MCF 10A (cell line): ENCODE measurements at regions not wholly inside any gene's neighbourhood (a gene's known extent, or its start where the extent isn't known, plus 50 kb on each side); places are given as distances from the start of the nearest gene placed in this dataset.

Experiments used
- BruUV-seq: library from RNA; stranded (reverse); fragments of 400-500 nt; replicated peaks from 2 replicates; lab custom pipeline; 2021; lab: Mats Ljungman, UMichigan
- CTCF ChIA-PET: fragments of 300-600 bp; sonication (Branson Sonifier 250); formaldehyde crosslinking; extraction: SDS; loops from one replicate; lab custom pipeline; 2021; ENCODE audit warnings: antibody characterized with exemption, inconsistent platforms; lab: Yijun Ruan, JAX
- POLR2A ChIA-PET: fragments of 300-600, 350-650 bp; sonication (Branson Sonifier 250); formaldehyde crosslinking; extraction: SDS; loops from one replicate; lab custom pipeline; 2020; ENCODE audit warnings: antibody characterized with exemption, inconsistent platforms; lab: Yijun Ruan, JAX
- DNase-seq: peaks from one replicate; pipeline ENCODE4 v3.0.0-alpha.2; 2018; ENCODE audit not compliant: unreplicated experiment
- H3K27ac Mint-ChIP-seq: one replicate; pipeline ENCODE4 v1.8.0; 2022; ENCODE audit warnings: mild to moderate bottlenecking, low read depth, mixed read lengths; ENCODE audit not compliant: unreplicated experiment
- H3K27me3 Mint-ChIP-seq: one replicate; pipeline ENCODE4 v1.8.0; 2022; ENCODE audit warnings: mixed read lengths; ENCODE audit not compliant: insufficient read depth, unreplicated experiment
- H3K36me3 Mint-ChIP-seq: one replicate; pipeline ENCODE4 v1.8.0; 2022; ENCODE audit warnings: mild to moderate bottlenecking, moderate library complexity, mixed read lengths; ENCODE audit not compliant: insufficient read depth, unreplicated experiment
- H3K4me1 Mint-ChIP-seq: one replicate; pipeline ENCODE4 v1.8.0; 2022; ENCODE audit warnings: mixed read lengths; ENCODE audit not compliant: insufficient read depth, unreplicated experiment
- H3K4me3 Mint-ChIP-seq: one replicate; pipeline ENCODE4 v1.8.0; 2022; ENCODE audit warnings: mild to moderate bottlenecking, moderate library complexity, mixed read lengths; ENCODE audit not compliant: unreplicated experiment
- H3K9me3 Mint-ChIP-seq: one replicate; pipeline ENCODE4 v1.8.0; 2022; ENCODE audit warnings: mixed read lengths; ENCODE audit not compliant: unreplicated experiment
- CTCF ChIP-seq: fragments of 200-600 bp; IDR thresholded peaks from one replicate; pipeline ENCODE4 v1.8.0; 2022; ENCODE audit warnings: antibody characterized with exemption, mild to moderate bottlenecking; ENCODE audit not compliant: unreplicated experiment
- intact Hi-C: fragments of 100-400 bp; cut with micrococcal nuclease; formaldehyde crosslinking; loops from 2 replicates; pipeline ENCODE4 v1.14.1; 2022

- BruUV-seq, result no TSS peak
- TF ChIP-seq CTCF, result no peak
- intact Hi-C loops, result no loop called here
- ChIA-PET CTCF (no interaction called here), POLR2A (interaction anchor here (0.6 to 1.5 kb wide), 2 partner anchors 15 to 45 kb away, joined by 3 read pairs; no protein-coding TSS in a partner anchor)
- H3K9me3 Mint-ChIP-seq, result no peaks in the 10 kb centered on the region
- no peak overlapping the region for H3K27ac Mint-ChIP-seq
- no peaks in the 10 kb centered on the region for H3K27me3 Mint-ChIP-seq
- H3K4me3 Mint-ChIP-seq, result no peak overlapping the region
- no peaks in the 10 kb centered on the region for H3K36me3 Mint-ChIP-seq
- peaks cover 34% of the 10 kb centered on the region for H3K4me1 Mint-ChIP-seq
- no peak for DNase-seq
Measured at GRCh38 chr6:14727494-14728395, 518.1 kb upstream of the JARID2 start.

- no peaks in the 10 kb centered on the region for H3K36me3 Mint-ChIP-seq
- ChIA-PET CTCF (no interaction called here), POLR2A (interaction anchor here (0.6 to 1.4 kb wide), 3 partner anchors 7 to 45 kb away, joined by 3 to 6 read pairs (median 3); no protein-coding TSS in a partner anchor)
- TF ChIP-seq CTCF, result no peak
- intact Hi-C loops, result no loop called here
- DNase-seq, result peak; percentile 82
- H3K27me3 Mint-ChIP-seq, result no peaks in the 10 kb centered on the region
- H3K27ac Mint-ChIP-seq, result peak overlapping the region; percentile 57
- no TSS peak for BruUV-seq
- no peaks in the 10 kb centered on the region for H3K9me3 Mint-ChIP-seq
- H3K4me3 Mint-ChIP-seq, result no peak overlapping the region
- H3K4me1 Mint-ChIP-seq, result peaks cover 41% of the 10 kb centered on the region
Measured at GRCh38 chr6:14728396-14729024, 517.4 kb upstream of the JARID2 start.

GRCh38 chr6:14729129-14729871, 516.6 kb upstream of the JARID2 start:
- Mint-ChIP-seq H3K4me1 (peaks cover 49% of the 10 kb centered on the region), H3K36me3 (no peaks in the 10 kb centered on the region), H3K9me3 (no peaks in the 10 kb centered on the region), H3K27ac (peak overlapping the region; percentile 57), H3K27me3 (no peaks in the 10 kb centered on the region), H3K4me3 (no peak overlapping the region)
- no TSS peak for BruUV-seq
- POLR2A ChIA-PET, result interaction anchor here (0.7 to 1.4 kb wide), 3 partner anchors 8 to 19 kb away, joined by 3 to 6 read pairs (median 3); no protein-coding TSS in a partner anchor
- no peak for DNase-seq
- intact Hi-C loops, result no loop called here
- no peak for TF ChIP-seq CTCF
- CTCF ChIA-PET, result interaction anchor here (0.7 to 1.2 kb wide), 2 partner anchors 11 to 59 kb away, joined by 4 to 5 read pairs; no protein-coding TSS in a partner anchor
